GM23248 (cell line): ENCODE measurements at regions not wholly inside any gene's neighbourhood (a gene's known extent, or its start where the extent isn't known, plus 50 kb on each side); places are given as distances from the start of the nearest gene placed in this dataset.

Experiments
- EZH2 ChIP-seq: fragments of 200-600 bp; sonication (generic); IDR thresholded peaks from 2 replicates; pipeline ENCODE4 v1.6.1; 2018; ENCODE audit warnings: antibody characterized with exemption, mild to moderate bottlenecking; ENCODE audit not compliant: insufficient read depth, poor library complexity, severe bottlenecking
- EZH2phosphoT487 ChIP-seq: fragments of 200-600 bp; sonication (generic); IDR thresholded peaks from 2 replicates; pipeline ENCODE4 v1.6.1; 2018; ENCODE audit warnings: antibody characterized with exemption, moderate library complexity, mild to moderate bottlenecking, low read depth; ENCODE audit not compliant: insufficient read depth

- TF ChIP-seq EZH2 (no peak), EZH2phosphoT487 (no peak)
Measured at GRCh38 chr12:19998411-19998810, 369.9 kb upstream of the PDE3A start.
